Lower lobe of right lung (tissue), 2 donors: ENCODE measurements at regions not wholly inside any gene's neighbourhood (a gene's known extent, or its start where the extent isn't known, plus 50 kb on each side); places are given as distances from the start of the nearest gene placed in this dataset.

Experiments used
- ATAC-seq, 2 donors: fragments of 200-7000 bp; cut with Tn5 transposase; one replicate each; pipeline ENCODE4 v1.9.1; 2020 to 2022; ENCODE audit warnings: mild to moderate bottlenecking in 2 of 2, moderate library complexity in 2 of 2
- DNase-seq: peaks from one replicate; pipeline ENCODE4 v3.0.0-alpha.2; 2020
- H3K27ac ChIP-seq: fragments of 200-600 bp; one replicate; pipeline ENCODE4 v1.8.0; 2022
- H3K27me3 ChIP-seq: fragments of 200-600 bp; one replicate; pipeline ENCODE4 v1.8.0; 2022; ENCODE audit warnings: low read depth
- H3K36me3 ChIP-seq: fragments of 200-600 bp; one replicate; pipeline ENCODE4 v1.8.0; 2022; ENCODE audit warnings: mild to moderate bottlenecking
- H3K4me1 ChIP-seq: fragments of 200-600 bp; one replicate; pipeline ENCODE4 v1.8.0; 2022
- H3K4me3 ChIP-seq: fragments of 200-600 bp; one replicate; pipeline ENCODE4 v1.8.0; 2022; ENCODE audit warnings: mild to moderate bottlenecking
- H3K9me3 ChIP-seq: fragments of 200-600 bp; one replicate; pipeline ENCODE4 v1.8.0; 2022
- intact Hi-C: fragments of 100-400 bp; cut with DNase I; formaldehyde crosslinking; loops from one replicate; pipeline ENCODE4 v1.11.0; 2022
- TF ChIP-seq, protein P1 (sequence below): fragments of 200-600 bp; IDR thresholded peaks from one replicate; pipeline ENCODE4 v1.8.0; 2022; ENCODE audit warnings: antibody characterized with exemption, mild to moderate bottlenecking
- donor health status: DM: no; HTN: yes; CAD: no; lungs with severe emphysema.

DNA sequence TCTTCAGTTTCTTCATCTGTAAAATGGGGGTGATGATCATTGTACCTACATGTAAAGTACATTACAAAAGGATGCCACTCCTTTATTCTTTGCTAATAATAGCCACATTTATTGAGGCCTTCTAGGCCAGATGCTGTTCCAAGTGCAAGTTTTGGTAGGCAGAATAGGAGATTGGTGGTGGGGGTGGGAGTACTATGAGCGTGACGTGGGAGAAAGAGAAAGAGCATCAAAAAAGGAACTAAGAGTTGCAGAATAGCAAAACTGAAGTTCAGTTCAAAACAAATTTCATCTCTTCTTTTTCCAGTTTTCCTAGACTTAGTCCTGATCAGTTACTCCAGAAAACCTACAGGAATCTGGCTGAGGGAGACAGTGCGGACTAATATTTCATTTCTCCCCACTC, 174.1 kb downstream of the SNX18 start:
- H3K27ac ChIP-seq = no peak overlapping the region
- TF ChIP-seq, protein P1, sequence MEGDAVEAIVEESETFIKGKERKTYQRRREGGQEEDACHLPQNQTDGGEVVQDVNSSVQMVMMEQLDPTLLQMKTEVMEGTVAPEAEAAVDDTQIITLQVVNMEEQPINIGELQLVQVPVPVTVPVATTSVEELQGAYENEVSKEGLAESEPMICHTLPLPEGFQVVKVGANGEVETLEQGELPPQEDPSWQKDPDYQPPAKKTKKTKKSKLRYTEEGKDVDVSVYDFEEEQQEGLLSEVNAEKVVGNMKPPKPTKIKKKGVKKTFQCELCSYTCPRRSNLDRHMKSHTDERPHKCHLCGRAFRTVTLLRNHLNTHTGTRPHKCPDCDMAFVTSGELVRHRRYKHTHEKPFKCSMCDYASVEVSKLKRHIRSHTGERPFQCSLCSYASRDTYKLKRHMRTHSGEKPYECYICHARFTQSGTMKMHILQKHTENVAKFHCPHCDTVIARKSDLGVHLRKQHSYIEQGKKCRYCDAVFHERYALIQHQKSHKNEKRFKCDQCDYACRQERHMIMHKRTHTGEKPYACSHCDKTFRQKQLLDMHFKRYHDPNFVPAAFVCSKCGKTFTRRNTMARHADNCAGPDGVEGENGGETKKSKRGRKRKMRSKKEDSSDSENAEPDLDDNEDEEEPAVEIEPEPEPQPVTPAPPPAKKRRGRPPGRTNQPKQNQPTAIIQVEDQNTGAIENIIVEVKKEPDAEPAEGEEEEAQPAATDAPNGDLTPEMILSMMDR = no peak

DNA sequence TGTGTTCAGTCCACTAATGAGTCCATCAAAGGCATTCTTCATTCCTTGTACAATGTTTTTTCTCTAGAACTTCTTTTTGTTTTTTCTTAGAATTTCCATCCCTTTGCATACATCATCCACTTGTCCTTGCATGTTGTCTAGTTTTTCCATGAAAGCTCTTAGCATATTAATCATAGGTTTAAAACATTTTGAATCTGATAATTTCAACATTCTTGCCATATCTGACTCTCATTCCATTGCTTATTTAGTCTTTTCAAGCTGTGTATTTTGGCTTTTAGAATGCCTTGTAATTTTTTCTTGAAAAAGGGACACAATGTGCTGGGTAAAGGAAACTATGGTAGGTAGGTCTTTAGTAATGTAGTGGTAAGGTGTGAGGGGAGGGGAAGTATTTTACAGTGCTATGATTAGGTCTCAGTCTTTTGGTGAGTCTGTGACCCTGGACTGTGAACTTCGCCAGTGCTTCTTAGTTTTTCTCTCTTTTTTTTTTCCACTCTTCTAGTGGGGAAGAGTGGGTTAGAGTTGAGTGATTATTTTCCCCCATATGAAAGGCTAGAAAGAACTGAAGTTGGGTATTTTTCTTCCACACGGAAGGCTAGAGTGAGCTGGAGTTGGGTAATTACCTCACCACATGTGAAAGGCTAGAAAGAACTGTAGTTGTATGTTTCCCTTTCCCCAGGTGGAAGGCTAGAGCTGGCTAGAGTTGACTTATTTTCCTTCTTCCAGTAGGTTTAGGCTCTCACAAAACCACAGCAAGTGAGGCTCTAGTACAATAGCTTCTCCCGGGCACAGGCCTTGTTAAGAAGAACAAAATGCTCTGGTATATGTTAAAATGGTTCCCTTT, 172.1 kb downstream of the SNX18 start:
- Histone ChIP-seq H3K27ac (no peak overlapping the region), H3K27me3 (no peaks in the 10 kb centered on the region), H3K9me3 (no peaks in the 10 kb centered on the region), H3K4me3 (no peak overlapping the region), H3K4me1 (no peaks in the 10 kb centered on the region), H3K36me3 (no peaks in the 10 kb centered on the region)
- intact Hi-C loops = no loop called here
- DNase-seq (no peak), ATAC-seq (peak; percentile 71 to 86)
- TF ChIP-seq, protein P1 = no peak

More for the DNA sequence above, 174.1 kb downstream of the SNX18 start:
- intact Hi-C loops = no loop called here
- no peaks in the 10 kb centered on the region for H3K36me3 ChIP-seq
- H3K27me3 ChIP-seq = no peaks in the 10 kb centered on the region
- ATAC-seq (no peak), DNase-seq (no peak)
- H3K4me3 ChIP-seq = no peak overlapping the region
- no peaks in the 10 kb centered on the region for H3K9me3 ChIP-seq
- H3K4me1 ChIP-seq = peaks cover 7% of the 10 kb centered on the region

DNA sequence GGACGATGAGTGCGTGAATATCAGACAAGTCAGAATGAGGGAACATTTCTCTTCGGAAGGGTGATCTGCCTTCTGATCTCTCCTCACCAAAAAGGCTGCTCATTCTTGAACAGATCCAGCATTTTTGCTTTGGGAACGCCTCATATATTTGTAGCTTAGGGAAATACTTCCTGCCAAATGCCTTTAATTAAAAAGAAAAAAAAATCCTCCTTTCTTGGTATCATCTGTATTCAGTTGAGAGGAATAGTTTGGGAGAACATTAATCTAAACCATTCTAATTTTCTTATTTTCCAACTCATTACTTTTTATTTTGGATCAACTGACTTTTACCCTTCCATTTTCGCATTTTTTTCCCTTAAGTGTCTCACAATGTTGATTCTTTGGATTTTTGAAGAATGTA, 163.4 kb downstream of the SNX18 start:
- no peaks in the 10 kb centered on the region for H3K9me3 ChIP-seq
- H3K27me3 ChIP-seq = no peaks in the 10 kb centered on the region
- peaks cover 9% of the 10 kb centered on the region for H3K4me1 ChIP-seq
- H3K4me3 ChIP-seq = no peak overlapping the region
- ATAC-seq (no peak), DNase-seq (no peak)
- TF ChIP-seq, protein P1 = no peak
- no peak overlapping the region for H3K27ac ChIP-seq
- H3K36me3 ChIP-seq = no peaks in the 10 kb centered on the region
- intact Hi-C loops = no loop called here

DNA sequence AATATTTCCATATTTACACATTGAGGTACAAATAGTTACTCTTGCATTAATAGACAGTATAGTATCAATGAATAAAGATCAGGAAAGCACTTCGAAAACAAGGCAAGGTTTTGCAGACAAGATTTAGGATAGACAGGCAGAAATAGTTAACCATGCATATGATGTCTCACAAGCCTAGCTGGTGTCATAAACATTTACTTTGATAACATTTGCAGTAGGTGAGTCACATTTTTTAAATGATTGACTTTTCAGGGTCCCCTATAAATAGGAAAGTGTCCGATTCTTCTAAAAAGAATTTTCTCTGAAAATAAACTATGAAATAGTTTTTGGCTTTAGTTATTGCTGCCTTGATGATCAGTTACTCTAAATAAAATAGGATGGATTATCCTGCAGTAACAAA, 162.1 kb downstream of the SNX18 start:
- H3K9me3 ChIP-seq = no peaks in the 10 kb centered on the region
- H3K27ac ChIP-seq = no peak overlapping the region
- H3K4me3 ChIP-seq = no peak overlapping the region
- H3K36me3 ChIP-seq = no peaks in the 10 kb centered on the region
- TF ChIP-seq, protein P1 = no peak
- no peak for ATAC-seq
- intact Hi-C loops = no loop called here
- no peak for DNase-seq
- peaks cover 13% of the 10 kb centered on the region for H3K4me1 ChIP-seq
- H3K27me3 ChIP-seq = no peaks in the 10 kb centered on the region

DNA sequence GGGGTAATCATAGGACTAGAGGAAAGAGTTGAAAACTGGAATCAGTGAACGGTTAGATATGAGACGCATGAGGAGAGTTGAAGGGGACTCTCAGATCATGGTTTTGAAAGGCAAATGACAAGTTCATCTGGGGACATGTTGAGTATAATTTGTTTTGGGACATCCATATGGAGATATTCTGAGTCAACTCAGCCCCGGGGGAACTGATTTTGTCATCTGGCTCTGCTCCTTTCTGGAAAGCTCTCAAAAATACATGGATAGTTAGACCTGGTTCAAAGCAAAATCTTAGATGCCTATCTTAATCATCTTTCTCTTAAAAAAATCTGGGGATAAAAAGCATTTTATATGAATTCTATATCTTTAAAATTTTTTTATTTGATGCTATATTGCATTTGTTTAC, 161.2 kb downstream of the SNX18 start:
- H3K27ac ChIP-seq = no peak overlapping the region
- DNase-seq = no peak
- peaks cover 22% of the 10 kb centered on the region for H3K4me1 ChIP-seq
- intact Hi-C loops = no loop called here
- TF ChIP-seq, protein P1 = no peak
- H3K27me3 ChIP-seq = no peaks in the 10 kb centered on the region
- no peaks in the 10 kb centered on the region for H3K36me3 ChIP-seq
- no peak overlapping the region for H3K4me3 ChIP-seq
- no peak for ATAC-seq
- no peaks in the 10 kb centered on the region for H3K9me3 ChIP-seq
